B cell (primary cell): ENCODE measurements at regions not wholly inside any gene's neighbourhood (a gene's known extent, or its start where the extent isn't known, plus 50 kb on each side); places are given as distances from the start of the nearest gene placed in this dataset.

Experiments
- ATAC-seq: fragments of 200-7000 bp; cut with Tn5 transposase; one replicate; pipeline ENCODE4 v1.10.0; 2021; ENCODE audit warnings: low read depth, mild to moderate bottlenecking, moderate number of reproducible peaks, moderate library complexity
- CTCF ChIA-PET: fragments of 350-600 bp; sonication (Branson Sonifier 250); formaldehyde crosslinking; loops from one replicate; lab custom pipeline; 2021; ENCODE audit warnings: antibody characterized with exemption, inconsistent platforms; lab: Charles Lee
- POLR2A ChIA-PET: fragments of 350-600 bp; sonication (Branson Sonifier 250); formaldehyde crosslinking; loops from one replicate; lab custom pipeline; 2021; ENCODE audit warnings: antibody characterized with exemption; lab: Charles Lee
- DNase-seq: peaks from one replicate; pipeline ENCODE4 v3.0.0; 2013
- H2AFZ ChIP-seq: 2 replicates; pipeline ENCODE4 v1.6.1; 2012; ENCODE audit warnings: mild to moderate bottlenecking, low read depth, low read length; ENCODE audit not compliant: insufficient read depth, poor library complexity, severe bottlenecking
- H3K27ac ChIP-seq, 2 donors: 1 replicate in 1 of 2; 2 replicates in 1 of 2; pipeline ENCODE4 v1.5.1; 2012 to 2013; ENCODE audit warnings: low read length in 2 of 2, mild to moderate bottlenecking in 2 of 2, moderate library complexity in 1 of 2
- H3K27me3 ChIP-seq, 4 experiments: fragments of 200-600 bp in 1 of 4; sonication (generic) in 1 of 4; replicated peaks in 1 of 4; 1 replicate in 2 of 4; 2 replicates in 2 of 4; pipeline versions ENCODE4 v1.6.1 to v1.7.0; 2013 to 2016; ENCODE audit warnings: low read length in 3 of 4, mild to moderate bottlenecking in 2 of 4, mixed read lengths in 1 of 4, moderate library complexity in 1 of 4; ENCODE audit not compliant: insufficient read depth in 4 of 4, control insufficient read depth in 3 of 4; ENCODE audit errors: control extremely low read depth in 1 of 4
- H3K36me3 ChIP-seq, 2 experiments: replicated peaks in 1 of 2; 1 replicate in 1 of 2; 2 replicates in 1 of 2; pipeline versions ENCODE4 v1.6.1 to v1.7.1; 2013; ENCODE audit warnings: low read length in 1 of 2; ENCODE audit not compliant: insufficient read depth in 2 of 2, control insufficient read depth in 1 of 2; ENCODE audit errors: control extremely low read depth in 1 of 2, extremely low read depth in 1 of 2
- H3K4me1 ChIP-seq, 2 donors: fragments of 200-600 bp in 1 of 2; sonication (generic) in 1 of 2; 1 replicate in 1 of 2; 2 replicates in 1 of 2; pipeline versions ENCODE4 v1.5.1 to v1.6.1; 2013 to 2017; ENCODE audit warnings: low read length in 2 of 2; ENCODE audit not compliant: control insufficient read depth in 2 of 2, insufficient read depth in 2 of 2
- H3K4me2 ChIP-seq: replicated peaks from 2 replicates; pipeline ENCODE3; 2012; ENCODE audit warnings: mild to moderate bottlenecking, low read depth, low read length; ENCODE audit not compliant: poor library complexity, severe bottlenecking
- H3K4me3 ChIP-seq, 5 experiments: fragments of 200-600 bp in 1 of 5; sonication (generic) in 1 of 5; 1 replicate in 3 of 5; 2 replicates in 2 of 5; pipeline versions ENCODE4 v1.5.1 to v1.7.0; 2011 to 2016; ENCODE audit warnings: low read length in 4 of 5, mild to moderate bottlenecking in 4 of 5, low read depth in 2 of 5, control low read depth in 1 of 5, moderate library complexity in 1 of 5; ENCODE audit not compliant: insufficient read depth in 1 of 5; ENCODE audit errors: control extremely low read depth in 1 of 5, extremely low read depth in 1 of 5
- H3K79me2 ChIP-seq: fragments of 200-600 bp; sonication (generic); one replicate; pipeline ENCODE4 v1.6.0; 2016; ENCODE audit warnings: low read length; ENCODE audit not compliant: control insufficient read depth, insufficient read depth
- H3K9ac ChIP-seq: fragments of 200-600 bp; sonication (generic); 2 replicates; pipeline ENCODE4 v1.6.1; 2017; ENCODE audit warnings: mild to moderate bottlenecking, low read length, moderate library complexity
- H3K9me3 ChIP-seq, 3 donors: one replicate each; pipeline versions ENCODE4 v1.6.1 to v1.7.1; 2013; ENCODE audit warnings: low read length in 2 of 3; ENCODE audit not compliant: control insufficient read depth in 2 of 3, insufficient read depth in 1 of 3; ENCODE audit errors: control extremely low read depth in 1 of 3
- H4K20me1 ChIP-seq: 2 replicates; pipeline ENCODE4 v1.6.0; 2012; ENCODE audit warnings: mild to moderate bottlenecking, low read length; ENCODE audit not compliant: insufficient read depth, control insufficient read depth, poor library complexity, severe bottlenecking
- H3K27ac Mint-ChIP-seq: one replicate; pipeline ENCODE4 v1.8.0; 2021; ENCODE audit warnings: mixed read lengths
- H3K27me3 Mint-ChIP-seq: one replicate; pipeline ENCODE4 v1.8.0; 2021; ENCODE audit warnings: mixed read lengths
- H3K4me1 Mint-ChIP-seq: one replicate; pipeline ENCODE4 v1.8.0; 2021; ENCODE audit warnings: mixed read lengths
- H3K4me3 Mint-ChIP-seq: one replicate; pipeline ENCODE4 v1.8.0; 2021; ENCODE audit warnings: mixed read lengths
- H3K9me3 Mint-ChIP-seq: one replicate; pipeline ENCODE4 v1.8.0; 2022; ENCODE audit warnings: mixed read lengths; ENCODE audit not compliant: insufficient read depth
- EZH2 ChIP-seq: IDR thresholded peaks from 2 replicates; pipeline ENCODE4 v1.6.1; 2012; ENCODE audit warnings: borderline replicate concordance, low read depth, mild to moderate bottlenecking, moderate library complexity, low read length; ENCODE audit not compliant: insufficient read depth, poor library complexity, severe bottlenecking
- WGBS: methylation state at CpG from one replicate; pipeline ENCODE4 v1.1.5; 2013; ENCODE audit warnings: missing lambda C conversion rate; ENCODE audit not compliant: insufficient coverage; 5-methylcytosine and 5-hydroxymethylcytosine counted together
- intact Hi-C: fragments of 100-400 bp; cut with micrococcal nuclease; formaldehyde crosslinking; loops from one replicate; pipeline ENCODE4 v1.10.0; 2022
- TF ChIP-seq, protein P1 (sequence below): fragments of 200-600 bp; IDR thresholded peaks from one replicate; pipeline ENCODE4 v1.8.0; 2022; ENCODE audit warnings: antibody characterized with exemption, mild to moderate bottlenecking

DNA sequence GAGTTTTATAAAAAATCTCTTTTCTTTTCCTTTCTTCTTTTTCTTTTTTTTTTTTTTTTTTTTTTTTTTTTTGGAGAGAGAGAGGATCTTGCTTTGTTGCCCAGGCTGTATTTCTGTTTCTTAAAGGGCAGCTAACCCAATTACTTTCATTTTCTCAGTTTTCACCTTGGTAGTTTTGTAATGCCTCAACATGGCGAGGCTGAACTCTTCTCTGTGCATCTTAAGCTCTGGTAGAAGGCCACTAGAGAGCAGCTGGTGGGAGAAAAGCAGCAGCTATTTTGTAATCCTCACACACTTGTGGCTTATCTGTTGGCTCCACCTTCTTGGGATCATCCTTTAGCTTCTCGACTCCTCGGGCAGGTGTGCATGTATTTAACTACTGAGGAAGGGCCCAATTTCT, 152.2 kb upstream of the MEIS2 start:
- H3K27me3 Mint-ChIP-seq, result no peaks in the 10 kb centered on the region
- CTCF ChIA-PET, result no interaction called here

DNA sequence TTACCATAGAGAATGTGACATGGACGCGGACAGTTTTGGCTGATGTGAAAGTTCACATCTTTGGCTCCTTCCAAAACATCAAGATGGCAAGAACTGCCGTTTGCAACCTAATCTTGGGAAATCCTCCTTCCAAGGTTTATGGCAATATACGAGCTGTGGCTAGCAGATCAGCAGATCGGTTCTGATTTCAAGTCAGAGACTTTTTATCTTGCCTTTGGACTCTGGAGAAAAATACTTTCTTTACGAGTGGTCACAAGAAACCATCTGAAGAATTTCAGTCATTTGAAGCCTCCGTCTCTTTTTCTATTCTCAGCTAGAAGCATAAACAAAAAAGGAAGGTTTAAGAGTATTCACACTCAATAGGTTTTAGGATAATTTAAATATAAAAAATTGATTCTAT, 153.5 kb upstream of the MEIS2 start:
- H3K27me3 Mint-ChIP-seq, result no peaks in the 10 kb centered on the region
- Histone ChIP-seq H3K27me3 (no peaks in the 10 kb centered on the region), H3K9me3 (no peaks in the 10 kb centered on the region), H3K36me3 (no peaks in the 10 kb centered on the region), H3K9ac (no peak overlapping the region), H3K27ac (no peak overlapping the region), H3K4me1 (no peaks in the 10 kb centered on the region), H2AFZ (no peak overlapping the region), H3K4me3 (no peak overlapping the region), H3K4me2 (no peak overlapping the region), H3K79me2 (no peaks in the 10 kb centered on the region), H4K20me1 (no peaks in the 10 kb centered on the region)
- POLR2A ChIA-PET, result no interaction called here
- peaks cover 7% of the 10 kb centered on the region for H3K9me3 Mint-ChIP-seq
- H3K27ac Mint-ChIP-seq, result no peak overlapping the region
- H3K4me3 Mint-ChIP-seq, result no peak overlapping the region
- whole genome bisulfite sequencing, result 92% methylated on average over 5 of the region's 7 CpGs
- no peaks in the 10 kb centered on the region for H3K4me1 Mint-ChIP-seq
- CTCF ChIA-PET, result interaction anchor here (1.2 kb wide), 1 partner anchor 40 kb away, joined by 3 read pairs; no protein-coding TSS in a partner anchor
- TF ChIP-seq, protein P1, sequence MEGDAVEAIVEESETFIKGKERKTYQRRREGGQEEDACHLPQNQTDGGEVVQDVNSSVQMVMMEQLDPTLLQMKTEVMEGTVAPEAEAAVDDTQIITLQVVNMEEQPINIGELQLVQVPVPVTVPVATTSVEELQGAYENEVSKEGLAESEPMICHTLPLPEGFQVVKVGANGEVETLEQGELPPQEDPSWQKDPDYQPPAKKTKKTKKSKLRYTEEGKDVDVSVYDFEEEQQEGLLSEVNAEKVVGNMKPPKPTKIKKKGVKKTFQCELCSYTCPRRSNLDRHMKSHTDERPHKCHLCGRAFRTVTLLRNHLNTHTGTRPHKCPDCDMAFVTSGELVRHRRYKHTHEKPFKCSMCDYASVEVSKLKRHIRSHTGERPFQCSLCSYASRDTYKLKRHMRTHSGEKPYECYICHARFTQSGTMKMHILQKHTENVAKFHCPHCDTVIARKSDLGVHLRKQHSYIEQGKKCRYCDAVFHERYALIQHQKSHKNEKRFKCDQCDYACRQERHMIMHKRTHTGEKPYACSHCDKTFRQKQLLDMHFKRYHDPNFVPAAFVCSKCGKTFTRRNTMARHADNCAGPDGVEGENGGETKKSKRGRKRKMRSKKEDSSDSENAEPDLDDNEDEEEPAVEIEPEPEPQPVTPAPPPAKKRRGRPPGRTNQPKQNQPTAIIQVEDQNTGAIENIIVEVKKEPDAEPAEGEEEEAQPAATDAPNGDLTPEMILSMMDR, result no peak
- no peak for TF ChIP-seq EZH2
- DNase-seq, result no peak
- intact Hi-C loops, result no loop called here
- ATAC-seq, result no peak

More for the DNA sequence above, 152.2 kb upstream of the MEIS2 start:
- Histone ChIP-seq H3K4me2 (no peak overlapping the region), H4K20me1 (no peaks in the 10 kb centered on the region), H3K9me3 (no peaks in the 10 kb centered on the region), H3K27ac (no peak overlapping the region), H3K4me3 (no peak overlapping the region), H3K4me1 (no peaks in the 10 kb centered on the region), H2AFZ (no peak overlapping the region), H3K36me3 (no peaks in the 10 kb centered on the region), H3K79me2 (no peaks in the 10 kb centered on the region), H3K9ac (no peak overlapping the region), H3K27me3 (no peaks in the 10 kb centered on the region)
- no peak for TF ChIP-seq EZH2
- TF ChIP-seq, protein P1, result no peak
- Mint-ChIP-seq H3K4me1 (no peaks in the 10 kb centered on the region), H3K4me3 (no peak overlapping the region), H3K27ac (no peak overlapping the region), H3K9me3 (peaks cover 3% of the 10 kb centered on the region)
- intact Hi-C loops, result no loop called here
- DNase-seq, result no peak
- POLR2A ChIA-PET, result no interaction called here
- WGBS, result 74% methylated on average over 2 of the region's 3 CpGs
- ATAC-seq, result no peak
